K562 (cell line): ENCODE measurements at regions not wholly inside any gene's neighbourhood (a gene's known extent, or its start where the extent isn't known, plus 50 kb on each side); places are given as distances from the start of the nearest gene placed in this dataset.

Experiments
- ATAC-seq: fragments of 200-7000 bp; cut with Tn5 transposase; 3 replicates; pipeline ENCODE4 v1.9.1; 2020; ENCODE audit warnings: moderate library complexity
- BruUV-seq: library from RNA; stranded (reverse); fragments of 400-500 nt; replicated peaks from 2 replicates; lab custom pipeline; 2021; lab: Mats Ljungman, UMichigan
- CTCF ChIA-PET: fragments of 300-600 bp; formaldehyde crosslinking; extraction: SDS; loops from one replicate; lab custom pipeline; 2021; ENCODE audit warnings: low intra/inter-chr PET ratio; lab: Yijun Ruan, JAX
- POLR2A ChIA-PET: fragments of 300-600, 350-650 bp; sonication (Branson Sonifier 250); formaldehyde crosslinking; extraction: SDS; loops from one replicate; lab custom pipeline; 2021; ENCODE audit warnings: antibody characterized with exemption, inconsistent platforms; lab: Yijun Ruan, JAX
- DNase-seq, 4 experiments: peaks; one replicate each; pipeline versions ENCODE4 v3.0.0 to v3.0.0-alpha.2; 2011 to 2018; ENCODE audit warnings: low spot score in 3 of 4, mixed read lengths in 3 of 4; ENCODE audit errors: extremely low read depth in 1 of 4
- FAIRE-seq: peaks from 2 replicates; lab custom pipeline; 2011; peaks lifted over from hg19 to GRCh38; lab: Jason Lieb, UNC
- H2AFZ ChIP-seq: 2 replicates; pipeline ENCODE4 v1.6.0; 2011; ENCODE audit warnings: low read depth, low read length, control low read depth, inconsistent platforms
- H3K27ac ChIP-seq: fragments of 200-600 bp; 3 replicates; pipeline ENCODE4 v1.8.0; 2011; ENCODE audit warnings: low read depth, mild to moderate bottlenecking, control low read depth, inconsistent platforms, low read length, moderate library complexity, mixed read lengths; ENCODE audit errors: extremely low read depth
- H3K27me3 ChIP-seq, 2 experiments: fragments of 300-600 bp in 1 of 2; 2 replicates in 1 of 2; 3 replicates in 1 of 2; pipeline versions ENCODE4 v1.6.0 to v1.8.0; 2011; ENCODE audit warnings: inconsistent platforms in 2 of 2, low read length in 2 of 2, mild to moderate bottlenecking in 1 of 2, mixed read lengths in 1 of 2, moderate library complexity in 1 of 2; ENCODE audit not compliant: control insufficient read depth in 2 of 2, insufficient read depth in 2 of 2
- H3K36me3 ChIP-seq: fragments of 300-600 bp; 3 replicates; pipeline ENCODE4 v1.8.0; 2011; ENCODE audit warnings: mild to moderate bottlenecking, low read length, inconsistent platforms; ENCODE audit not compliant: control insufficient read depth, insufficient read depth
- H3K4me1 ChIP-seq, 2 experiments: fragments of 200-600 bp in 1 of 2; replicated peaks in 1 of 2; 2 replicates in 1 of 2; 3 replicates in 1 of 2; pipeline versions ENCODE4 v1.5.1 to v1.8.0; 2011; ENCODE audit warnings: inconsistent platforms in 2 of 2, low read length in 2 of 2, mild to moderate bottlenecking in 1 of 2, mixed read lengths in 1 of 2, moderate library complexity in 1 of 2; ENCODE audit not compliant: control insufficient read depth in 2 of 2, insufficient read depth in 2 of 2
- H3K4me2 ChIP-seq: 2 replicates; pipeline ENCODE4 v1.6.1; 2011; ENCODE audit warnings: low read length, control low read depth, inconsistent platforms, mixed read lengths; ENCODE audit not compliant: insufficient read depth
- H3K4me3 ChIP-seq: fragments of 200-600 bp; sonication (generic), shearing (Covaris generic); 2 replicates; pipeline ENCODE4 v1.5.1; 2016; ENCODE audit warnings: control low read depth, inconsistent platforms
- H3K79me2 ChIP-seq: fragments of 200-600 bp; 3 replicates; pipeline ENCODE4 v1.8.0; 2011; ENCODE audit warnings: low read length, inconsistent platforms; ENCODE audit not compliant: control insufficient read depth, insufficient read depth
- H3K9ac ChIP-seq, 2 experiments: 2 replicates each; pipeline versions ENCODE4 v1.6.0 to v1.6.1; 2011; ENCODE audit warnings: low read depth in 2 of 2, low read length in 2 of 2, control low read depth in 1 of 2, inconsistent platforms in 1 of 2, mild to moderate bottlenecking in 1 of 2, mixed read lengths in 1 of 2; ENCODE audit not compliant: insufficient read depth in 1 of 2
- H3K9me1 ChIP-seq: one replicate; pipeline ENCODE4 v1.6.0; 2011; ENCODE audit warnings: inconsistent platforms, mild to moderate bottlenecking, low read length, moderate library complexity; ENCODE audit not compliant: control insufficient read depth, insufficient read depth
- H3K9me3 ChIP-seq: replicated peaks from 2 replicates; pipeline ENCODE4 v1.5.1; 2011; ENCODE audit warnings: low read depth, low read length, inconsistent platforms; ENCODE audit not compliant: control insufficient read depth, insufficient read depth
- H4K20me1 ChIP-seq: replicated peaks from 2 replicates; pipeline ENCODE4 v1.6.1; 2011; ENCODE audit warnings: low read length, inconsistent platforms, mixed read lengths; ENCODE audit not compliant: control insufficient read depth, insufficient read depth
- CBX8 ChIP-seq: fragments of 200-600 bp; sonication (generic); IDR thresholded peaks from 2 replicates; pipeline ENCODE4 v1.6.1; 2012; ENCODE audit warnings: borderline replicate concordance, mixed run types, low read depth, mild to moderate bottlenecking, moderate library complexity, mixed read lengths, low read length, control low read depth, inconsistent platforms; ENCODE audit not compliant: poor library complexity, severe bottlenecking; ENCODE audit errors: extremely low read depth
- CEBPB ChIP-seq: fragments of 450-650 bp; IDR thresholded peaks from 2 replicates; pipeline ENCODE4 v1.6.1; 2016; ENCODE audit warnings: missing genetic modification characterization, missing compliant biosample characterization
- HOMEZ ChIP-seq: fragments of 250-450 bp; sonication (Bioruptor Pico); IDR thresholded peaks from 2 replicates; pipeline ENCODE4 v1.4.0; 2020; ENCODE audit warnings: mild to moderate bottlenecking, moderate library complexity
- MAZ ChIP-seq, 2 experiments: fragments of 450-650 bp in 1 of 2; sonication (generic) in 1 of 2; formaldehyde crosslinking; IDR thresholded peaks in 1 of 2; conservative IDR thresholded peaks in 1 of 2; 2 replicates each; pipeline versions ENCODE4 v1.4.0 to v1.5.0; 2020; ENCODE audit warnings: mild to moderate bottlenecking in 1 of 2, missing genetic modification reagents in 1 of 2
- PRDM10 ChIP-seq: fragments of 450-650 bp; IDR thresholded peaks from 2 replicates; pipeline ENCODE4 v1.6.1; 2018; ENCODE audit not compliant: partially characterized antibody
- RAD51 ChIP-seq: fragments of 450-650 bp; IDR thresholded peaks from 2 replicates; pipeline ENCODE4 v1.7.1; 2016; ENCODE audit warnings: low read depth, mild to moderate bottlenecking, borderline replicate concordance
- ZFP1 ChIP-seq: fragments of 450-650 bp; formaldehyde crosslinking; IDR thresholded peaks from 2 replicates; pipeline ENCODE4 v1.4.0; 2020; ENCODE audit warnings: mild to moderate bottlenecking, mixed read lengths
- ZNF140 ChIP-seq: fragments of 250-450 bp; sonication (Bioruptor Pico); IDR thresholded peaks from 2 replicates; pipeline ENCODE4 v1.8.0; 2021; ENCODE audit warnings: moderate library complexity, mild to moderate bottlenecking, inconsistent platforms
- WGBS: fragments of 100-300 bp; shearing (Covaris generic); methylation state at CpG from one replicate; pipeline ENCODE4 v1.1.6; 2016; ENCODE audit warnings: low coverage, mixed read lengths; ENCODE audit not compliant: insufficient coverage; ENCODE audit errors: missing lambda C conversion rate; 5-methylcytosine and 5-hydroxymethylcytosine counted together
- in situ Hi-C: fragments of 300-500 bp; cut with MboI; formaldehyde crosslinking; loops from 4 replicates; pipeline ENCODE4 v1.15.0; 2018; ENCODE audit warnings: inconsistent platforms, mixed read lengths
- intact Hi-C: fragments of 100-400 bp; cut with micrococcal nuclease; formaldehyde crosslinking; loops from 2 replicates; pipeline ENCODE4 v1.14.2; 2022
- TF ChIP-seq, protein P1 (sequence below): sonication (generic); formaldehyde crosslinking; IDR thresholded peaks from 2 replicates; pipeline ENCODE4 v1.9.0; 2022; ENCODE audit warnings: mild to moderate bottlenecking, missing genetic modification reagents

- Histone ChIP-seq H3K9ac (no peak overlapping the region), H3K9me1 (no peaks in the 10 kb centered on the region), H3K27ac (no peak overlapping the region), H3K4me1 (no peaks in the 10 kb centered on the region), H3K79me2 (no peaks in the 10 kb centered on the region), H2AFZ (no peak overlapping the region), H3K4me3 (no peak overlapping the region), H3K9me3 (no peaks in the 10 kb centered on the region), H4K20me1 (no peaks in the 10 kb centered on the region), H3K27me3 (no peaks in the 10 kb centered on the region), H3K4me2 (no peak overlapping the region), H3K36me3 (no peaks in the 10 kb centered on the region)
- ChIA-PET CTCF (no interaction called here), POLR2A (no interaction called here)
- in situ Hi-C loops (no loop called here), intact Hi-C loops (no loop called here)
- whole genome bisulfite sequencing = 0% methylated on average over 1 of the region's 1 CpG
- ATAC-seq (no peak), DNase-seq (no peak), FAIRE-seq (no peak)
- TF ChIP-seq PRDM10 (peak; percentile 6), ZNF140 (CRISPR knock-in tag) (no peak)
- no TSS peak for BruUV-seq
These were observed 200.4 kb downstream of the SREK1 start for GRCh38 chr5:66344544-66344943.

DNA sequence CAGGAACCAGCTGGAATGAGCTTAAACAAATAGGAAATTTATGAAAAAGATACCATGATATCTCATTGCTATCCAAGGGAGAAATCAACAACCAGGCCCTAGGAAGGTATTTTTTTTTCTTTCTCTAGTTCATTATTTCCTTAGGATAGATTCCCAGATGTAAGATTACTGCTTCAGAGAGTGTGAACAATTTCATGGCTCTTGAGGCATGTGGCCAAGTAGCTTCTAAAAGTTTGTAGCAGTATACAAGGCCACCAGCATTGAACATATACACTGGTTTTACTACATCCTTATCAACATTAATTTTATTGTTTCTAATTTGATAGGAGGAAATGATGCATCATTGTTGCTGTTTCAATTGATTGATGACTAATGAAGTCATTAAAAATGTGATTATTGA is 201.2 kb downstream of the SREK1 start:
- H3K27ac ChIP-seq = no peak overlapping the region
- H3K9ac ChIP-seq = no peak overlapping the region
- DNase-seq (no peak), ATAC-seq (no peak), FAIRE-seq (no peak)
- H3K9me3 ChIP-seq = no peaks in the 10 kb centered on the region
- H3K4me3 ChIP-seq = no peak overlapping the region
- CTCF ChIA-PET = no interaction called here
- H3K36me3 ChIP-seq = no peaks in the 10 kb centered on the region
- H3K27me3 ChIP-seq = no peaks in the 10 kb centered on the region
- BruUV-seq = no TSS peak
- no peaks in the 10 kb centered on the region for H3K4me1 ChIP-seq
- H3K79me2 ChIP-seq = no peaks in the 10 kb centered on the region
- intact Hi-C loops (no loop called here), in situ Hi-C loops (no loop called here)
- no peaks in the 10 kb centered on the region for H4K20me1 ChIP-seq
- no peaks in the 10 kb centered on the region for H3K9me1 ChIP-seq
- POLR2A ChIA-PET = no interaction called here
- no peak overlapping the region for H2AFZ ChIP-seq
- H3K4me2 ChIP-seq = no peak overlapping the region
- TF ChIP-seq ZFP1 (CRISPR knock-in tag) = no peak
- TF ChIP-seq CEBPB (tag) = no peak
- TF ChIP-seq, protein P1, sequence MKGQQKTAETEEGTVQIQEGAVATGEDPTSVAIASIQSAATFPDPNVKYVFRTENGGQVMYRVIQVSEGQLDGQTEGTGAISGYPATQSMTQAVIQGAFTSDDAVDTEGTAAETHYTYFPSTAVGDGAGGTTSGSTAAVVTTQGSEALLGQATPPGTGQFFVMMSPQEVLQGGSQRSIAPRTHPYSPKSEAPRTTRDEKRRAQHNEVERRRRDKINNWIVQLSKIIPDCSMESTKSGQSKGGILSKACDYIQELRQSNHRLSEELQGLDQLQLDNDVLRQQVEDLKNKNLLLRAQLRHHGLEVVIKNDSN (CRISPR knock-in tag) = no peak
- no peak for TF ChIP-seq CBX8
- TF ChIP-seq HOMEZ (CRISPR knock-in tag) = no peak
- no peak for TF ChIP-seq MAZ (CRISPR knock-in tag; conservative IDR thresholded peaks at IDR 0.05 in 1 of 2, IDR thresholded peaks at IDR 0.05 in 1 of 2)
- no peak for TF ChIP-seq RAD51
